ENCODE measurements at regions not wholly inside any gene's neighbourhood (a gene's known extent, or its start where the extent isn't known, plus 50 kb on each side); places are given as distances from the start of the nearest gene placed in this dataset.

GRCh38 chr14:65180725-65181025, 78.4 kb upstream of the MAX start:
- TF ChIP-seq CTCF (IDR thresholded peaks at IDR 0.05) (no peak), POLR2A (IDR thresholded peaks at IDR 0.05) (no peak)
- intact Hi-C loops (cut with DNase I; ENCODE audit: low total_unique reads): no loop called here
- H3K4me3 ChIP-seq: no peak overlapping the region
- DNase-seq: no peak
- 65 to 72% methylated on average over 1 of the region's 1 CpG for WGBS, 2 donors
- no peaks in the 10 kb centered on the region for H3K36me3 ChIP-seq (ENCODE audit: low read depth, missing control alignments)
- H3K9me3 ChIP-seq: no peaks in the 10 kb centered on the region
- no peaks in the 10 kb centered on the region for H3K27me3 ChIP-seq
- peaks cover 3% of the 10 kb centered on the region for H3K4me1 ChIP-seq
- H3K27ac ChIP-seq: no peak overlapping the region

GRCh38 chr14:65184032-65184764, 81.9 kb upstream of the MAX start:
- Histone ChIP-seq H3K27me3 (no peaks in the 10 kb centered on the region), H3K27ac (no peak overlapping the region), H3K36me3 (ENCODE audit: low read depth, missing control alignments) (no peaks in the 10 kb centered on the region), H3K4me1 (peaks cover 3% of the 10 kb centered on the region), H3K9me3 (no peaks in the 10 kb centered on the region), H3K4me3 (no peak overlapping the region)
- TF ChIP-seq CTCF (IDR thresholded peaks at IDR 0.05): no peak
- no peak for TF ChIP-seq POLR2A (IDR thresholded peaks at IDR 0.05)
- 76 to 83% methylated on average over 8 of the region's 8 CpGs for WGBS, 2 donors
- DNase-seq: no peak
- intact Hi-C loops (cut with DNase I; ENCODE audit: low total_unique reads): no loop called here

- DNase-seq: no peak
- no peaks in the 10 kb centered on the region for H3K27me3 ChIP-seq
- H3K27ac ChIP-seq: no peak overlapping the region
- TF ChIP-seq CTCF (IDR thresholded peaks at IDR 0.05) (no peak), POLR2A (IDR thresholded peaks at IDR 0.05) (no peak)
- no peaks in the 10 kb centered on the region for H3K9me3 ChIP-seq
- intact Hi-C loops (cut with DNase I; ENCODE audit: low total_unique reads): no loop called here
- H3K4me3 ChIP-seq: no peak overlapping the region
- no peaks in the 10 kb centered on the region for H3K36me3 ChIP-seq (ENCODE audit: low read depth, missing control alignments)
- 77 to 83% methylated on average over 4 of the region's 4 CpGs for WGBS, 2 donors
- no peaks in the 10 kb centered on the region for H3K4me1 ChIP-seq
These were observed 83.5 kb upstream of the MAX start for GRCh38 chr14:65185829-65186228.

- Histone ChIP-seq H3K27me3 (no peaks in the 10 kb centered on the region), H3K9me3 (no peaks in the 10 kb centered on the region), H3K4me3 (no peak overlapping the region), H3K27ac (no peak overlapping the region), H3K36me3 (ENCODE audit: low read depth, missing control alignments) (no peaks in the 10 kb centered on the region), H3K4me1 (no peaks in the 10 kb centered on the region)
- no peak for TF ChIP-seq POLR2A (IDR thresholded peaks at IDR 0.05)
- no peak for TF ChIP-seq CTCF (IDR thresholded peaks at IDR 0.05)
- intact Hi-C loops (cut with DNase I; ENCODE audit: low total_unique reads): no loop called here
- 88 to 93% methylated on average over 3 of the region's 3 CpGs for WGBS, 2 donors
- DNase-seq: no peak
These were observed 84.6 kb upstream of the MAX start for GRCh38 chr14:65186951-65187350.

- DNase-seq: no peak
- Histone ChIP-seq H3K36me3 (ENCODE audit: low read depth, missing control alignments) (no peaks in the 10 kb centered on the region), H3K27me3 (no peaks in the 10 kb centered on the region), H3K9me3 (no peaks in the 10 kb centered on the region), H3K4me1 (no peaks in the 10 kb centered on the region), H3K4me3 (no peak overlapping the region), H3K27ac (no peak overlapping the region)
- TF ChIP-seq POLR2A (IDR thresholded peaks at IDR 0.05) (no peak), CTCF (IDR thresholded peaks at IDR 0.05) (no peak)
- intact Hi-C loops (cut with DNase I; ENCODE audit: low total_unique reads): no loop called here
- 79 to 80% methylated on average over 7 to 8 of the region's 8 CpGs for WGBS, 2 donors
These were observed 85.2 kb upstream of the MAX start for GRCh38 chr14:65187421-65188049.
